CD14-positive monocyte (primary cell): ENCODE measurements at regions not wholly inside any gene's neighbourhood (a gene's known extent, or its start where the extent isn't known, plus 50 kb on each side); places are given as distances from the start of the nearest gene placed in this dataset.
A peak's percentile ranks its signal among the peaks of the same experiment; 100 is the strongest.

Source experiments
- DNase-seq, 3 donors: peaks; one replicate each; pipeline ENCODE4 v3.0.0-alpha.2; 2011 to 2022
- H2AFZ ChIP-seq: 2 replicates; pipeline ENCODE4 v1.6.0; 2012; ENCODE audit warnings: mild to moderate bottlenecking, low read depth, low read length, inconsistent platforms; ENCODE audit not compliant: insufficient read depth, poor library complexity, severe bottlenecking
- H3K27ac ChIP-seq, 2 donors: 1 replicate in 1 of 2; 2 replicates in 1 of 2; pipeline ENCODE4 v1.5.1; 2012 to 2013; ENCODE audit warnings: low read length in 2 of 2, control low read depth in 1 of 2, inconsistent platforms in 1 of 2, low read depth in 1 of 2, mild to moderate bottlenecking in 1 of 2
- H3K27me3 ChIP-seq, 2 donors: one replicate each; pipeline versions ENCODE4 v1.6.0 to v1.6.1; 2011 to 2013; ENCODE audit warnings: low read length in 2 of 2; ENCODE audit not compliant: control insufficient read depth in 2 of 2, insufficient read depth in 2 of 2
- H3K36me3 ChIP-seq, 2 donors: replicated peaks in 1 of 2; 1 replicate in 1 of 2; 2 replicates in 1 of 2; pipeline versions ENCODE4 v1.5.1 to v1.6.1; 2012 to 2013; ENCODE audit warnings: low read length in 2 of 2, control low read depth in 1 of 2, inconsistent platforms in 1 of 2, mild to moderate bottlenecking in 1 of 2; ENCODE audit not compliant: insufficient read depth in 2 of 2, control insufficient read depth in 1 of 2
- H3K4me1 ChIP-seq, 2 donors: 1 replicate in 1 of 2; 2 replicates in 1 of 2; pipeline versions ENCODE4 v1.5.1 to v1.6.1; 2012 to 2013; ENCODE audit warnings: low read length in 2 of 2, control low read depth in 1 of 2, inconsistent platforms in 1 of 2, mild to moderate bottlenecking in 1 of 2, moderate library complexity in 1 of 2; ENCODE audit not compliant: insufficient read depth in 2 of 2, control insufficient read depth in 1 of 2
- H3K4me2 ChIP-seq: replicated peaks from 2 replicates; pipeline ENCODE3; 2012; ENCODE audit warnings: low read length, moderate library complexity, mild to moderate bottlenecking; ENCODE audit not compliant: poor library complexity, severe bottlenecking; ENCODE audit errors: extremely low read depth
- H3K4me3 ChIP-seq, 3 experiments: fragments of 200-600 bp in 1 of 3; sonication (generic) in 1 of 3; replicated peaks in 1 of 3; 1 replicate in 2 of 3; 2 replicates in 1 of 3; pipeline ENCODE4 v1.5.1; 2011 to 2013; ENCODE audit warnings: low read length in 3 of 3, mild to moderate bottlenecking in 3 of 3, control low read depth in 2 of 3, low read depth in 2 of 3, inconsistent platforms in 1 of 3, moderate library complexity in 1 of 3
- H3K79me2 ChIP-seq: 2 replicates; pipeline ENCODE4 v1.6.0; 2012; ENCODE audit warnings: mild to moderate bottlenecking, control low read depth, inconsistent platforms, low read length, moderate library complexity; ENCODE audit not compliant: insufficient read depth
- H3K9ac ChIP-seq: 2 replicates; pipeline ENCODE4 v1.6.0; 2017; ENCODE audit warnings: low read length, mild to moderate bottlenecking; ENCODE audit not compliant: insufficient read depth, poor library complexity, severe bottlenecking
- H3K9me3 ChIP-seq, 2 donors: replicated peaks in 1 of 2; 1 replicate in 1 of 2; 2 replicates in 1 of 2; pipeline versions ENCODE4 v1.5.1 to v1.6.1; 2012 to 2013; ENCODE audit warnings: low read length in 2 of 2, control low read depth in 1 of 2; ENCODE audit not compliant: control insufficient read depth in 1 of 2, insufficient read depth in 1 of 2
- H4K20me1 ChIP-seq: 2 replicates; pipeline ENCODE4 v1.6.0; 2012; ENCODE audit warnings: mild to moderate bottlenecking, low read length, control low read depth, moderate library complexity; ENCODE audit not compliant: insufficient read depth
- H3K27ac Mint-ChIP-seq, 7 donors: one replicate each; pipeline ENCODE4 v1.8.0; 2020; ENCODE audit warnings: mild to moderate bottlenecking in 7 of 7, mixed read lengths in 7 of 7, moderate library complexity in 6 of 7, inconsistent platforms in 2 of 7
- H3K27me3 Mint-ChIP-seq, 3 donors: one replicate each; pipeline ENCODE4 v1.8.0; 2021 to 2022; ENCODE audit warnings: low read depth in 3 of 3, mild to moderate bottlenecking in 3 of 3, mixed read lengths in 3 of 3, moderate library complexity in 3 of 3, inconsistent platforms in 1 of 3
- H3K36me3 Mint-ChIP-seq, 2 donors: one replicate each; pipeline ENCODE4 v1.8.0; 2020; ENCODE audit warnings: mixed read lengths in 2 of 2, inconsistent platforms in 1 of 2, mild to moderate bottlenecking in 1 of 2
- H3K4me1 Mint-ChIP-seq: one replicate; pipeline ENCODE4 v1.8.0; 2020; ENCODE audit warnings: mild to moderate bottlenecking, mixed read lengths
- H3K4me3 Mint-ChIP-seq, 2 donors: one replicate each; pipeline ENCODE4 v1.8.0; 2020; ENCODE audit warnings: mild to moderate bottlenecking in 2 of 2, mixed read lengths in 2 of 2, moderate library complexity in 1 of 2
- H3K9me3 Mint-ChIP-seq, 7 donors: one replicate each; pipeline ENCODE4 v1.8.0; 2020 to 2022; ENCODE audit warnings: mixed read lengths in 7 of 7, mild to moderate bottlenecking in 6 of 7, moderate library complexity in 6 of 7, inconsistent platforms in 2 of 7
- CTCF ChIP-seq: fragments of 200-600 bp; IDR thresholded peaks from one replicate; pipeline ENCODE4 v1.8.0; 2022; ENCODE audit warnings: antibody characterized with exemption, mild to moderate bottlenecking
- whole genome bisulfite sequencing: methylation state at CpG from one replicate; pipeline ENCODE4 v1.1.5; 2013; ENCODE audit warnings: missing lambda C conversion rate; ENCODE audit not compliant: insufficient coverage; 5-methylcytosine and 5-hydroxymethylcytosine counted together
- intact Hi-C, 2 donors: fragments of 100-400 bp; cut with micrococcal nuclease; formaldehyde crosslinking; loops; one replicate each; pipeline versions ENCODE4 v1.15.0 to v1.15.1; 2023

DNA sequence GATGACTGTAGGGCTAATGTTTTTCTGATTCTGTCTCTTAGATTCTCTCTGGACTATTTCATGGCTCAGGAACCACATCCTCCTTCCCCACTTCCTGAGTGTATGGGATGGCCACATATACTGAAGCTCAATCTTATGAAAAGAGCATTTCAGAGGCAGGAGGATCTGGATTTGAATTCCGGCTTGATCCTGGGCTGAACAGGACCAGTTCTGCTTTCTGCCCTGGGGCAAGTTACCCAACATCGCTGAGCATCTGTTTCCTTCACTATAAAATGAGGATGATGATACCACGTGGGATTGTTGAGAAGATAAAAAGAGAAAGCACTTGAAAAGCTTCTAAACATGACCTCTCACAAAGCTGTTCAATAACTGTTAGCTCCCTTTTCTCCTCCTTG is 168.4 kb upstream of the TNFAIP3 start:
- H3K27me3 Mint-ChIP-seq, result peaks cover 0 to 2% (median 0%) of the 10 kb centered on the region in 3 donors
- H3K4me1 Mint-ChIP-seq, result peaks cover 42% of the 10 kb centered on the region
- H3K27ac Mint-ChIP-seq, result peak overlapping the region; percentile 91 to 97 (median 97)
- no peaks in the 10 kb centered on the region for H3K9me3 Mint-ChIP-seq
- H3K79me2 ChIP-seq, result no peaks in the 10 kb centered on the region
- peak overlapping the region; percentile 13 to 51 for H3K4me3 Mint-ChIP-seq
- no peaks in the 10 kb centered on the region for H4K20me1 ChIP-seq
- H3K36me3 Mint-ChIP-seq, result no peaks in the 10 kb centered on the region
- no peak overlapping the region for H2AFZ ChIP-seq
- 0% methylated on average over 1 of the region's 3 CpGs for WGBS
- DNase-seq, result peak; percentile 77 to 88 (median 88)
- peak overlapping the region; percentile 59 for H3K4me2 ChIP-seq
- H3K36me3 ChIP-seq, result no peaks in the 10 kb centered on the region
- intact Hi-C loops, result loop anchor here in 1 of 2 donors (10.0 kb wide), 1 partner anchor 406 kb away; the partner anchor contains the start of gene PERP
- H3K27ac ChIP-seq, result peak overlapping the region; percentile 78 to 87
- H3K9me3 ChIP-seq, result no peaks in the 10 kb centered on the region
- peaks cover 37 to 39% of the 10 kb centered on the region in 2 donors for H3K4me1 ChIP-seq
- no peak for TF ChIP-seq CTCF
- no peaks in the 10 kb centered on the region for H3K27me3 ChIP-seq
- H3K4me3 ChIP-seq, result peak overlapping the region in 2 of 3 experiments; percentile 10 to 48
- peak overlapping the region; percentile 0 for H3K9ac ChIP-seq

GRCh38 chr6:137699031-137699683 is 167.9 kb upstream of the TNFAIP3 start:
- no CpG with 5 or more reads among the region's 5 CpGs for WGBS
- Histone ChIP-seq H3K4me3 (peak overlapping the region in 2 of 3 experiments; percentile 10 to 48), H3K9ac (peak overlapping the region; percentile 0), H4K20me1 (no peaks in the 10 kb centered on the region), H3K36me3 (no peaks in the 10 kb centered on the region), H3K4me2 (peak overlapping the region; percentile 59), H2AFZ (no peak overlapping the region), H3K4me1 (peaks cover 37 to 39% of the 10 kb centered on the region in 2 donors), H3K79me2 (no peaks in the 10 kb centered on the region), H3K27ac (peak overlapping the region; percentile 78 to 87), H3K27me3 (no peaks in the 10 kb centered on the region), H3K9me3 (no peaks in the 10 kb centered on the region)
- peak; percentile 80 to 88 (median 86) for DNase-seq
- TF ChIP-seq CTCF, result no peak
- H3K4me3 Mint-ChIP-seq, result peak overlapping the region; percentile 40 to 51
- H3K27ac Mint-ChIP-seq, result peak overlapping the region; percentile 91 to 97 (median 97)
- H3K9me3 Mint-ChIP-seq, result no peaks in the 10 kb centered on the region
- H3K27me3 Mint-ChIP-seq, result peaks cover 0 to 2% (median 0%) of the 10 kb centered on the region in 3 donors
- no peaks in the 10 kb centered on the region for H3K36me3 Mint-ChIP-seq
- peaks cover 42% of the 10 kb centered on the region for H3K4me1 Mint-ChIP-seq
- intact Hi-C loops, result loop anchor here in 1 of 2 donors (10.0 kb wide), 1 partner anchor 406 kb away; the partner anchor contains the start of gene PERP
